SK-N-SH (cell line): ENCODE measurements at regions not wholly inside any gene's neighbourhood (a gene's known extent, or its start where the extent isn't known, plus 50 kb on each side); places are given as distances from the start of the nearest gene placed in this dataset.
A peak's percentile ranks its signal among the peaks of the same experiment; 100 is the strongest.

Experiments
- CHD2 ChIP-seq: fragments of 150-350 bp; IDR thresholded peaks from 2 replicates; pipeline ENCODE4 v1.6.1; 2018; ENCODE audit warnings: low read length; ENCODE audit not compliant: partially characterized antibody
- EP300 ChIP-seq, 2 experiments: IDR thresholded peaks; 2 replicates each; pipeline versions ENCODE4 v1.4.0 to v1.6.1; 2012; ENCODE audit warnings: borderline replicate concordance in 1 of 2, low read depth in 1 of 2, low read length in 1 of 2
- GABPA ChIP-seq: IDR thresholded peaks from 2 replicates; pipeline ENCODE4 v1.4.0; 2012; ENCODE audit warnings: low read depth, mild to moderate bottlenecking
- MEF2A ChIP-seq: IDR thresholded peaks from 2 replicates; pipeline ENCODE4 v1.4.0; 2012; ENCODE audit warnings: low read depth, borderline replicate concordance
- POLR2AphosphoS5 ChIP-seq: IDR thresholded peaks from 2 replicates; pipeline ENCODE4 v1.6.1; 2012; ENCODE audit warnings: low read depth, low read length
- RFX5 ChIP-seq: IDR thresholded peaks from 2 replicates; pipeline ENCODE4 v1.6.1; 2012; ENCODE audit warnings: mild to moderate bottlenecking, improper control_type of control experiment, low read length
- SIN3A ChIP-seq: IDR thresholded peaks from 2 replicates; pipeline ENCODE4 v1.6.1; 2012; ENCODE audit warnings: low read depth, mild to moderate bottlenecking, low read length, moderate library complexity, borderline replicate concordance
- TF ChIP-seq, protein P1 (sequence below): fragments of 200-600 bp; sonication (generic); IDR thresholded peaks from 2 replicates; pipeline ENCODE4 v1.6.1; 2017; ENCODE audit warnings: antibody characterized with exemption, mild to moderate bottlenecking, moderate library complexity
- TF ChIP-seq, protein P2 (sequence below): IDR thresholded peaks from 2 replicates; pipeline ENCODE4 v1.4.0; 2012; ENCODE audit warnings: low read depth
- TF ChIP-seq, protein P3 (sequence below): fragments of 150-350 bp; IDR thresholded peaks from 2 replicates; pipeline ENCODE4 v1.6.1; 2017; ENCODE audit warnings: antibody characterized with exemption, low read length, low read depth, borderline replicate concordance

DNA sequence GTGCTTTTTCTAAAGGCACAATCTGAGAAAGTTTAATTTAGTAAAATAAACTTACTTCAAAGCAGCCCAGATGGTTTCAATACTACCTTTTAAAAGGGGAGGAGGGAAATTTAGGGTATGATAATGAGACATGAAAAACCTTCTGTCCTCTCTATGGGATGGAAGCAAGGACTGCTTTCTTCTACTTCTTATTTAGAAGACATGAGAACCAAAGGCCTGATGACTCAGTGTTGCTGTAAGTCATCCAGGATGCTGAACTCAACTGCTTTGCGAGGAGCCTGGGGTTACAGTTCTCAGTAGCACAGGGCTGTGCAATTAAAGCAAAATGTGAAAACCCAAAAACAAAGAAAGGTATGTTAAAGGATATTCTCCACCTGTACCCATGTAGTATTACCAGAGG is 140.8 kb upstream of the EDNRA start:
- TF ChIP-seq RFX5 (no peak), SIN3A (no peak), GABPA (no peak), EP300 (IDR thresholded peaks at IDR 0.05; ENCODE audit: borderline replicate concordance in 1 of 2, low read depth in 1 of 2, low read length in 1 of 2) (no peak), POLR2AphosphoS5 (no peak), MEF2A (no peak), CHD2 (no peak)
- TF ChIP-seq, protein P1, sequence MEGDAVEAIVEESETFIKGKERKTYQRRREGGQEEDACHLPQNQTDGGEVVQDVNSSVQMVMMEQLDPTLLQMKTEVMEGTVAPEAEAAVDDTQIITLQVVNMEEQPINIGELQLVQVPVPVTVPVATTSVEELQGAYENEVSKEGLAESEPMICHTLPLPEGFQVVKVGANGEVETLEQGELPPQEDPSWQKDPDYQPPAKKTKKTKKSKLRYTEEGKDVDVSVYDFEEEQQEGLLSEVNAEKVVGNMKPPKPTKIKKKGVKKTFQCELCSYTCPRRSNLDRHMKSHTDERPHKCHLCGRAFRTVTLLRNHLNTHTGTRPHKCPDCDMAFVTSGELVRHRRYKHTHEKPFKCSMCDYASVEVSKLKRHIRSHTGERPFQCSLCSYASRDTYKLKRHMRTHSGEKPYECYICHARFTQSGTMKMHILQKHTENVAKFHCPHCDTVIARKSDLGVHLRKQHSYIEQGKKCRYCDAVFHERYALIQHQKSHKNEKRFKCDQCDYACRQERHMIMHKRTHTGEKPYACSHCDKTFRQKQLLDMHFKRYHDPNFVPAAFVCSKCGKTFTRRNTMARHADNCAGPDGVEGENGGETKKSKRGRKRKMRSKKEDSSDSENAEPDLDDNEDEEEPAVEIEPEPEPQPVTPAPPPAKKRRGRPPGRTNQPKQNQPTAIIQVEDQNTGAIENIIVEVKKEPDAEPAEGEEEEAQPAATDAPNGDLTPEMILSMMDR: no peak
- TF ChIP-seq, protein P2, sequence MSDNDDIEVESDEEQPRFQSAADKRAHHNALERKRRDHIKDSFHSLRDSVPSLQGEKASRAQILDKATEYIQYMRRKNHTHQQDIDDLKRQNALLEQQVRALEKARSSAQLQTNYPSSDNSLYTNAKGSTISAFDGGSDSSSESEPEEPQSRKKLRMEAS: peak; percentile 2; the same call in 1 of the 2 replicates
- TF ChIP-seq, protein P3, sequence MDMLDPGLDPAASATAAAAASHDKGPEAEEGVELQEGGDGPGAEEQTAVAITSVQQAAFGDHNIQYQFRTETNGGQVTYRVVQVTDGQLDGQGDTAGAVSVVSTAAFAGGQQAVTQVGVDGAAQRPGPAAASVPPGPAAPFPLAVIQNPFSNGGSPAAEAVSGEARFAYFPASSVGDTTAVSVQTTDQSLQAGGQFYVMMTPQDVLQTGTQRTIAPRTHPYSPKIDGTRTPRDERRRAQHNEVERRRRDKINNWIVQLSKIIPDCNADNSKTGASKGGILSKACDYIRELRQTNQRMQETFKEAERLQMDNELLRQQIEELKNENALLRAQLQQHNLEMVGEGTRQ: no peak
